Fibroblast of skin of right biceps (primary cell): ENCODE measurements at regions not wholly inside any gene's neighbourhood (a gene's known extent, or its start where the extent isn't known, plus 50 kb on each side); places are given as distances from the start of the nearest gene placed in this dataset.
"Not testable (repeated sequence)": the region's sequence is repeated elsewhere in the genome, so short reads cannot be mapped to it uniquely, and the experiment has no call there.

Source experiments
- DNase-seq: peaks from one replicate; pipeline ENCODE4 v3.0.0-alpha.2; 2013

DNA sequence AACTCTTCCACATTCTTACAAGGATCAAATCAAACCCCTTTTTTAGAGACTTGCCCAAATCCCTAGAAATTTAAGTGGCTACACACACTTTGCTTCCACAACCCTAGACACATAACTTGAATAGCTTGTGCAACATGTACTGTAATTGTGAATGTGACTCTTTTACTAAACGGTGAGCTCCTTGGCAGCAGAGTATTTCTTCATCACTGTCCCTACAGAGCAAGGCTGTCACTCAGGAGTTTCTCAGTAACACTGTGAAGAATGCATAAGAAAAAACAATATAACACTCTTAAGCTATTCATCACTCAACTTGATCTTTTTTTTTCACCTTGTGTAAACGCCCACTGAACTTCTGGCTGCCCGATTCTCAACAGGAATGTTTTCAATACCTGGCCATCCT, 53.8 kb upstream of the ADAMTS18 start:
- no peak for DNase-seq

DNA sequence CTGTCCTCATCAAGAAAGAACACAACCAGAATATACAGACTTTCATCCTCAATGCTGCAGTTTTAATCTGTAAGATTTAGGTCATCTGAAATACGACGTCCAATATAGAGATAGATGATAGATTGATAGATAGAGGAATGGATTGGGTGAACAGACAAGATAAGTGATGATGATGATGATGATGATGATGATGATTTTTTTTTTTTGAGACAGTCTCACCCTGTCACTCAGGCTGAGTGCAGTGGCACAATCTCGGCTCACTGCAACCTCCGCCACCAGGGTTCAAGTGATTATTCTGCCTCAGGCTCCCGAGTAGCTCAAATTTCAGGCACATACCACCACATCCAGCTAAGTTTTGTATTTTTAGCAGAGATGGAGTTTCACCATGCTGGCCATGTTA, 56.3 kb upstream of the ADAMTS18 start:
- no peak for DNase-seq

DNA sequence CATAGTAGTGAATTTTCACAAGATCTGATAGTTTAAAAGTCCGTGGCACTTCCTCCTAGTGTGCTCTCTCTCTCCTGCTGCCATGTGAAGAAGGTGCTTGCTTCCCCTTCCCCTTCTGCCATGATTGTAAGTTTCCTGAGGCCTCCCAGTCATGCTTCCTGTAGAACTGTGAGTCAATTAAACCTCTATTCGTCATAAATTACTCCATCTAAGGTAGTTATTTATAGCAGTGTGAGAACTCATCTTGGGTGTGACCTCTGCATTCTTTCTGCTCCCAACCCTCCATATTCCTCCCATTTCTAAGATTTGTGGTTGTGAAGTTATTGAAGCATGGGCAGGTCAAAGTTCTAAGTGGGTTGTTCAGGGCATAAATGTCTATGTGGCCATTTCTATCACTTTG, 62.1 kb upstream of the ADAMTS18 start:
- no peak for DNase-seq

DNA sequence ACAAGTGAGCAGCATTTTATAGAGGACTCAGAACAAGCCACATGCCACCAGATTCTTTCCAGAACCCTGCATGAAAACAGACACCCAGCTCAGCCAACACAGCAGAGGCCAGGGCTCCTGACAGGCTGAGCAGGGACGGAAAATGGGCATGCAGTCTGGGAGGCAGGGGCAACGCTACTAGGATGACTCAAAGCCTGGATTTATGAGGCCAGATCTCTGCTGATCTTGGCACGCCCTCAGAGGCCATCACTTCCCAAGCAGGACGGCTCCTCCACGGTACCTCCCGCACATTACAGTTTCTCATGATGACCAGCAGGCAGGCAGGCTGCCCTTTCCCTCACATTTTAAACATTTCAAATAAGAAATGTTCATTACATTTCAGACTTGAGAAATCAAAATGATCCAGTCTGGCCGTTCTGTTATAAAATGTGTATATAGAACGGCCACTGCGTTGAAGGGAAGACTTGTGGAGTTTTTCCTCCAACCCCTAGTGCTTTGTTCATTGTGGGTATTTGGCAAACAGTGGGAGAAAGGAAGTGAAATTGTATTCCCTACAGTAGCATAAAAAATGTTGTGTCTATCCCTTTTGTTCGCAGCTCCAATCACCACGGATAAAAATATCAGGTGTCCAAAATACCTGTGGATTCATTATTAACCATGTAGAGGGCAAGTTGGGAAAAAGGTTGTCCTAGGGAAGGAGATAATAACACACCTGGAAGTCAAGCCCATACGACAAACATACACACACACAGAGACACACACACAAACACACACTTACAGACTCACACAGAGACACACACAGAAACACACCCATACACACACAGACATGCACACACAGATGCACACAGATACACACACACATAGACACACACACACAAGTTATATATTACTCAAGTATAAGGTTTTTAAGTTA, 64.8 kb upstream of the ADAMTS18 start:
- peak; percentile 28 for DNase-seq

DNA sequence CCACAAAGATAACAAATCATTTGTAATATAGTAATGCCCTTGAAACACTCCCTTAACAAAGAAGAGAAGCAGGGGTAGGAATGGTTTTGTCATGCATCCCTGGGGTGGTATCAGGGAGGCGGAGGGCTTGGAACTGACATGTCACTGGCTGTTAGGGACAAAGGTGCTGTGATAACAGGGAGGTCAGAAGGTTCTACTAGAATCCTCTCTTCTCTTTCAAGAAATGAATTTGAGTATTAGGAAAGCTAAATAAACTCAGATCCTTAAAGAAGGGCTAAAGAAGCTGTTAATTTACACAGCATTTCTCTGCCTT, 65.4 kb upstream of the ADAMTS18 start:
- DNase-seq: no peak

DNA sequence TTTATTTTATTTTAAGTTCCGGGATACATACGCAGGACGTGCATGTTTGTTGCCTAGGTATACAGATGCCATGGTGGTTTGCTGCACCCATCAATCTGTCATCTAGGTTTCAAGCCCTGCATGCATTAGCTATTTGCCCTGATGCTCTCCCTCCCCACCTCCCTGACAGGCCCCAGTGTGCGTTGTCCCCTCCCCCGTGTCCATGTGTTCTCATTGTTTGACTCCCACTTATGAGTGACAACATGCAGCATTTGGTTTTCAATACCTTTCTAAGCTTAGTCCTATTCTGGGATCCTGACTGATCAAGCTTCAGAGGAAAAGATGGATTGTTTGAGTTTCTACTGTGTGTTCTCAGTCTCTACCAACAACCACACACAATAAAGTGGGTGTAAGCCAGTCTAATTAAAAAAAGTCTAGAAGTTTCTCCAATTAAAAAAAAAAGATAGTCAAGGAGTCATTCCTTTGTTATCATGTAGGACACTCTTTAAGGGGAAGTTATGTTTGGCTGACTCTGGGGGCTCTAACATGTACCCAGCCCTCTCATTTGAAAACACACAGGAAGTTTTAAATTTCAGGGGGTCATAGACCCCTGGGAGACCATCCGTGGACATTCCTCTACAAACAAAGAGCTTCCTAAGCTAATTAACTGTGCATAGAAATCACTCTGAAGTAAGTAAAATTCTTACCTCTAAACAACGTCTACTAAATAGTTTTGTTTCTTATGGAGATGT, 66.3 kb upstream of the ADAMTS18 start:
- DNase-seq: no peak

DNA sequence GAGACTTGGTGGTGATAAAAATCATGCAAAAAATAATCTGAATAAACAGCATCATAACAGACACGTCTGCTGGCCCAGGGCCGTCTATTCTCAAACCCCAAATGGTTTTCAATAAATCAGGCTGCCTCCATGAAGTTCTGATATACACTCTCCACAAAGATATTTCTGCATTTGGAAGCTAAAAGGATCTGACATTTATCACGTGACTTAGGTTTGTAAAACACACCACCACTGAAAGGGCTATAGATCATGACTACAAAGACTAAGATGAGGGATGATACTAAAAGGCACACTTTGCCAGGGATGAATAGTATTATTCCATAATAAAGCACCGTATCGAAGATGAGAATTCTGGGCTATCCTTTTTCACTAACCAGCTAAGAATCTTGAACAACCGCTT, 67.6 kb upstream of the ADAMTS18 start:
- DNase-seq: no peak

DNA sequence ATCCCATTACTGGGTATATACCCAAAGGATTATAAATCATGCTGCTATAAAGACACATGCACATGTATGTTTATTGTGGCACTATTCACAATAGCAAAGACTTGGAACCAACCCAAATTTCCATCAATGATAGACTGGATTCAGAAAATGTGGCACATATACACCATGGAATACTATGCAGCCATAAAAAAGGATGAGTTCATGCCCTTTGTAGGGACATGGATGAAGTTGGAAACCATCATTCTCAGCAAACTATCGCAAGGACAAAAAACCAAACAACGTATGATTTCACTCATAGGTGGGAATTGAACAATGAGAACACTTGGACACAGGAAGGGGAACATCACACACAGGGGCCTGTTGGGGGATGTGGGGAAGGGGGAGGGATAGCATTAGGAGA, 71.7 kb upstream of the ADAMTS18 start:
- not testable (repeated sequence) for DNase-seq

DNA sequence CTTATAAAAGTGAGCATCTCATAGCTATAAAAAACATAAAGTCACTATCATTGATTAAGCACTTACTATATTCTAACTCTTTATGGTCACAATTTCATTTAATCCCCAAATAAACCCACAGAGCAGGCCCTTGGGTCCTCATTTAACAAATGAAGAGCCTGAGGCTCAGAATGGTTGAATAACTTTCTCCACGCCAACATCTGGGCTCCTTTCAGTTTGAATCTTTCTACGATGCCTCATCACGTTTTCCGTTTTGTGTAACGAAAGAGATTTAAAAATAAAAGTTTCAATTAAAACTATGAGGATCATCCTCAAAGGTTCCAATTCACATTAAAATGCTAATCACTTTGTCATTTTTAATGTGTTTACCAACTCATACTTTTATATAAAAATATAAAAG, 74.2 kb upstream of the ADAMTS18 start:
- DNase-seq: no peak

DNA sequence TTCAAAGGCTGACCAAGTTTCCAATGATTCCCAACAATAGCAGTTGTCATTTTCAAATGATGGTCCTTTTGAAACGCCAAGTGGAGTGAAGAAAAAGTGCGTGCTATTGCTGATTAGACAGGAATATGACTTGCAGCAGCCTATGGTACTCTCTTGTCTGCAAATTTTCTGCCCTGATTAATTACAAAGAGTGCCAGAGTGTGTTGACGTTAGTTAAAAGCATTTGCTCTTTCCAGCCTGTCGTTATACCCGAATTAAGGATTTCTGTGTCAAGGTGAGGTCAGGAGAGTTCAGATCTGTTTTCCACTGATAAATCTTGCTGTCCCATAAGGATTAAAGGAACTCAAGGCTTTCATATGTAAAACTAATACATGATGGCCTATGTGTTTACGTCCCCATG, 75.0 kb upstream of the ADAMTS18 start:
- no peak for DNase-seq

DNA sequence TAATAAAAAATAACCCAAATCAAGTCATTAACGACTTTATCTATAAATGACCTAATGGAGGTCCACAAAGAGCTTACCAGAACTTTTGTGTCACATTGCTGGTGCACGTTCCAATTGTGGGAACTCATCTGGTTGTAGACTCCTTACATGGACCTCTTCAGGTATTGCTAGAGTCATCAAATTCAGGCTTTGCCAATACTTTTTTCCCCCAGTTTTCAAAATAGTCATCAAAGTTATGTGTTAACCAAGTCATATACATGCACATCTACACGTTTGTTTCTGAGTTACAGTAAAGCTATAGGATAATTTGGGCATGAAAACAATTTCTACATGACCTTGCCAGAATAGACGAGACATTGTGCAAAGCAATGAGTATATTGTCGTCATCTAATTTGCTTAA, 76.2 kb upstream of the ADAMTS18 start:
- no peak for DNase-seq

DNA sequence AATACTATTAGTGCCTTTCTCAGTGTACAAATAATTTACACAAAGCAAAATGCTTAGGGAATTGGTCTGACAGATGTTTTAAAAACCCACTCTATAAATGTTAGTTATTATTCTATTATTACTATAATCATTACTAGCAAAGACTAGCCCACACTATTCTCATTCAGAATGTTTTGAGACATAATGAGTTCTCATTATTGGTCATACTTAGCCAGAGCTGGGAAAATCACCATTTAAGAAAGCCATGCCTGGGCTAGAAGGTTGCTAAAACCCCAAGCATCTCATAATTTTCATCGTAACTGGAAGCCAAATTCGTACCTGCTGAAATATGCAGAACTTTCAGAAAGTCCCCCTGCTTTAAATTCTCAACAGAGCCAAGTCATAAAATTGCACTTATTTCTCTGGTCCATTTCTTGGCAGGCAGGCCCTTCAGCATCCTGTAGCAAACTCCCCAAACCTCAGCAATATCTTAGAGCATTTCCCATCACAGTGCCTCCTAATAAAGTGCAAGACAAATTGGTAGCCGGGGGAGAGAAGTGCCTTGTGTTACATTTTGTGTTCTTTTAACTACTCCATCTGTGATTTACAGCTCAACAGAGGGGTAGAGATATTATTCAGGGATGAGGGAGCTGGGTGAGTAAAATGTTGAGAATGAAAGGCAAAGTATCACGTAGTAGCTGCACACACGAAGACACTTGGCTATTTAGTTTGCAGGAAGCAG, 79.8 kb upstream of the ADAMTS18 start:
- DNase-seq: no peak

DNA sequence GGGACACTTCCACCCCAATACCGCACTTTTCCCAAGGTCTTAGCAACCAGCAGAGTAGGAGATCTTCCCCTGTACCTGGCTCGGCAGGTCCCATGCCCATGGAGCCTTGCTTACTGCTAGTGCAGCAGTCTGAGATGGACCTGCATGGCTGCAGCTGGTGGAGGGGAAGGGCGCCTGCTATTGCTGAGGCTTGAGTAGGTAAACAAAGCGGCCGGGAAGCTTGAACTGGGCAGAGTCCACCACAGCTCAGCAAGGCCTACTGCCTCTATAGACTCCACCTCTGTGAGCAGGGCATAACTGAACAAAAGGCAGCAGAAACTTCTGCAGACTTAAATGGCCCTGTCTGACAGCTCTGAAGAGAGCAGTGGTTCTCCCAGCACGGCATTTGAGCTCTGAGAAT, 90.4 kb upstream of the ADAMTS18 start:
- not testable (repeated sequence) for DNase-seq

DNA sequence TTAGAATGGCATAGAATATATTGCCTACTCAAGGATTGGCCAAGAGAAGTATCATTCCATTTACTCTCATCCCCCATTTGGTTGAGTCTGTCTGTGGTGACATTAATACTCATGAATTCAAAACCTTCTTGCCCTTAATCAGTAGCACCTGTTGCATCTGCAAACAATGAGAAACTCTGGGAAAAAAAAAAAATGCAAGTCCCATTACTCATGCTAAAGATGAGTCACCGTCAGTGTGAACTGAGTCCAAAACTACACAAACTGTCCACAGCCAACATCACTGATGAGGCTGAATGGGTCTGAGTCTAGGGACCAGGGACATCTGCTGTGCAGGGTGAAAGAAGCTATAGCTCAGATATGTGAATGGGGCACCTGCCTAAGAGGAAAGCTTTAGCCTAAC, 96.9 kb upstream of the ADAMTS18 start:
- DNase-seq: peak; percentile 93

DNA sequence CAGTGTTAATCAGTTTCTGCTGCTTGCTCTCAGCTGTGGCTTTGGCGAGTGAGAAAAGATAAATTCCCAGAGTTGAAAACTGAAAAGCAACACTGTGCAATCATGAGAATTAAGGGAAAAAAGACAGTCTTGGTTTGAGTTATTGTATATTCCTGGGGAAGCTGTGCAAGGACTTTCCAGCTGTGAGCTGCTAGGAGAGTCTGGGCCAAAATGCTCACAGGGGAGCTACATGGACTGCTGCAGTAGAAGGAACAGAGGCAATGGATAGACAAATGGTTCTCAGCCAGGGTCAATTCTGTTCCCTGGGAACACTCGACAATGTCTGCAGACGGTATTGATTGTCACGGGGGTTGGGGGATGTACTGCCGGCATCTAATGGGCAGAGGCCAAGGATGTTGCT, 102.0 kb upstream of the ADAMTS18 start:
- no peak for DNase-seq

DNA sequence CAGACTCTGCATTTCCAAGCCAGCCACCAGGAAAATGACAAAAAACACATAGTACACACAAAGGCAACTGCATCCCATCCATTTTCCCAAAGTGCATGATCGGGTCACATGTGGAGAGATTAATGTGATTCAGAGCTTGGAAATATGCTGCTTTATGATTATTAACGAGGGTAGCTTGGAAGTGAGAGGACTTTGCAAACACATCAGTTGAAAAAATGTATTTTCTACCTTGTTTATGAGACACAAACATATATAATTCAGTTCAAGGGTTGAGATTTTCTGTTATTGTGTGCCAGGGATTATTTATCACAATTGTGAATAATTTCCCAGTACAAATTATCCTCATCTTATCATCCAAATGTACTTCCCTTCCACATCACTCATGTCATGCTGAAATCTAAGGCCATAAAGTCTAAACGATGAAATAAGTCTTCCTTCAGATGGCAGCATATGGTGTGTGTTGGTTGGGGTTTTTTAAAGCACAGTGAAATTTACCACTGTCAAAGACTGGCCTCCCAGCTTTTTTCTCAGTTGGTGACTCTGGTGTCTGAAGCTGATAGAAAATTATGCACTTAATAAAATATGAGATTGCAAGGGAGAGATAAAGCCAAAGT, 104.7 kb upstream of the ADAMTS18 start:
- DNase-seq: peak; percentile 36

DNA sequence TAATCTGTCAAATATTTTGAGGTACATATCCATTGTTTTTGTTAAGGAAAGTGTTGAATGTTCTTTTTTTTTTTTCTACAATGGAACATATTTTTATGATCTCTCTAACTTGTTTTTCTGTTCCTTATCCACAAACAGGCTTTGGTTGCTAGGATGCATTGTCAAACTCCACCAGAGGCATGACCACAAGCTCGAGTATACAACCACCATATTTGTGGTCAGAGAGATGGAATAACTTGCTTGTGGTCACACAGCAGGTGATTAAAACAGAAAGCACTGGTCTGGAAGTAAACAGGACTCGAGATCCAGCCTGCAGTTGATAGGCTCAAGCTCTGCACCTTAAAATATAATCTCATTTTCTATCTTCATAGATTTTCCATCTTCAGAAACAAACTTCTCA, 105.8 kb upstream of the ADAMTS18 start:
- DNase-seq: peak; percentile 66

DNA sequence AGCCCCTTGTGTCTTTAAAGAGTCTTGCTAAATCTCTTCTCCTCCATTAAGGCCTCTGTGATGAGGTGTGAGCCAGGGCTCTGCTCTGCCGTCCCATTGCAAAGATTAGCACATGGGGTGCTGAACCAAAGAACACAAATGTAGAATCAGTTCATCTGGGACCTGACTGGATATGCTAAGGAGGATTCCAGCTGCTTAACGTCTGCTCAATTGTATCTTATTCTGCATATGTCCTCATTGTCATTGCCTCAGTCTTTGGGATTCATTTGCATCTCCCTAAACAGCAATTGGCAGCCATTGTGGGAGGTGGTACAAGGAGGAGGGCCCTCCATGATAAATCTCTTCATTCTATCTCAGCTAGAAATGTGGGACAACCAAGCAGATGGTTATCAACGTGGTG, 106.3 kb upstream of the ADAMTS18 start:
- DNase-seq: no peak

DNA sequence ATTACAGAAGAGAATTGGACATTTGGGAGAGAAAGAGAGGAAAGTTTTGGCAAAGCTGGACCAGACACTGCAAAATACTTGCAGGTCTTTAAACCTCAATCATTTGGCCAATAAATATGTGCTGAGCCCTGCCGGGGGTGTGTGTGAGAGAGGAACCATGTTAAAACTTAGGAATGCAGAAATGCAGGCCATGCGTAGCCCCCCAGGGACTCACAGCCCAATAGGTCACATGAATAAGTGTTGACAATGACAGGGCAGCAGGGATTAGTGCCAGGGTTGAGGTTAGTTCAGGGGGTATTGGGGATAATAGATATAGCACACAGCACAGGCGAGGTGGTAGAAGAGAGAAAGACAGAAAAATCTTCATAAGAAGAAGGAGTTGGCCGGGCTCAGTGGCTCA, 113.3 kb upstream of the ADAMTS18 start:
- peak; percentile 30 for DNase-seq

DNA sequence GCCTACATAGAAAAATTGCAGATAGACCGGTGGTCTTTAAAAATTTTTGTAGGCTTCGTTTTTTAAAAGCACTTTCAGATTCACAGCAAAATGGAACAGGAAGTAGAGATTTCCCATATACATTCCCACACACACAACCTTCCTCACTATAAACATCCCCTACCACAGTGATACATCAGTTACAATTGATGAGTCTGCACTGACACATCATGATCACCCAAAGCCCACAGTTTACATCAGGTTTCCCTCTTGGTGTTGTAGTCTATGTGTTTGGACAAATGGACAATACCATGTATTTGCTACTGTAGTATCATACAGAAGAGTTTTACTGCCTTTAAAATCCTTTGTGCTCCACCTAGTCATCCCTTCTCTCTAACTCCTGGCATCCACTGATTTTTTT, 113.9 kb upstream of the ADAMTS18 start:
- DNase-seq: peak; percentile 65

DNA sequence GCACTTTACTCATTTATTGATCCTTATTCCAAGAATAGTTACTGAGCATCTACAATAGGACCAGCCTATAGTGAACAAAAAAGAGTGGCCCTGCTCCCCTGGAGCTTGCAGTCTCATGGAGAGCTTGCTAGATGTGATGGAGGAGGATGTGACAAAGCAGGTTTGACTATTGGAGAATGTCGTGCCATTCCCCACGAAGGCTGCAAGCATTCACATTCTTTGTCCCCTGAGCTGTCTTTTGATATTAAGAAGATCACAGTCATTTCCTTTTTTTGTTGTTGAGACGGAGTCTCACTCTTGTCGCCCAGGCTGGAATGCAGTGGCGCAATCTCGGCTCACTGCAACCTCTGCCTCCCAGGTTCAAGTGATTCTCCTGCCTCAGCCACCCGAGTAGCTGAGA, 115.0 kb upstream of the ADAMTS18 start:
- DNase-seq: peak; percentile 74

DNA sequence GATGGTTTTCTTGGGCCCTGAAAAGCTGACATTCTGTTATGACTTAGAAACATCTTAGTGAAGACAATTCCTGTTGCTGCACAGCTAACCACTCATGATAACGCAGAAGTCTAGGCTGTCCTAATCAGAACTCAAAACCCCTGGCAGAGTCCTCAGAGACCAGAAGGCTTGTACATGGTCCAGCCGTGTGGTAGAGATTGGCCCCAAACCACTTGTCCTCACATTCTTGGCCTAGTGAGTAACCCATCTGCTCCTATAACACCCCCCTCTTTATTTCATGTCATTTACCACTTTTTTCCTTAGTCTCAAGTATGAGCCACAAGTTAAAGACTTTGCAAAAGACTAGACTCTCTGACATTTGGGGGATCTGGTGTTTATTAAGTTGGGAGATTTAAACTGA, 116.5 kb upstream of the ADAMTS18 start:
- peak; percentile 83 for DNase-seq

DNA sequence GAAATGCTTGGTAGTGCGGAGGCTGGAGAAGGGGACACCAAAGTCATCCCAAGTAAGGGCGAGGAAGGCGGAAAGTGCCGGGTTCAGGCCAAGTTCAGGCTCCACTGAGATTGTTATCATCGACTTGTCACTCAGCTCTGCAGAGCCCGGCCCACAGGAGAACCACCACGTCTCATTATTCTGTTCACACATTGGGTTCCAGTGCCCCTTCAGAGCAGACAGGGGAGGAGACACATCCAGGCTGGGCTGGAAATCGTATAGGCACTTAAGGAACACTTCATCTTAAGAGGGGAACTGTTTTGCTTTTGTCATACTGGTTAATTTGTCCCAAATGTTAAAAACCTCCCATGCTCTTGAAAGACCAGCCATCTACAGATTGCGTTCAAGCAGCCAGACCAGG, 118.3 kb upstream of the ADAMTS18 start:
- DNase-seq: no peak
